ENCODE measurements at regions not wholly inside any gene's neighbourhood (a gene's known extent, or its start where the extent isn't known, plus 50 kb on each side); places are given as distances from the start of the nearest gene placed in this dataset.

DNA sequence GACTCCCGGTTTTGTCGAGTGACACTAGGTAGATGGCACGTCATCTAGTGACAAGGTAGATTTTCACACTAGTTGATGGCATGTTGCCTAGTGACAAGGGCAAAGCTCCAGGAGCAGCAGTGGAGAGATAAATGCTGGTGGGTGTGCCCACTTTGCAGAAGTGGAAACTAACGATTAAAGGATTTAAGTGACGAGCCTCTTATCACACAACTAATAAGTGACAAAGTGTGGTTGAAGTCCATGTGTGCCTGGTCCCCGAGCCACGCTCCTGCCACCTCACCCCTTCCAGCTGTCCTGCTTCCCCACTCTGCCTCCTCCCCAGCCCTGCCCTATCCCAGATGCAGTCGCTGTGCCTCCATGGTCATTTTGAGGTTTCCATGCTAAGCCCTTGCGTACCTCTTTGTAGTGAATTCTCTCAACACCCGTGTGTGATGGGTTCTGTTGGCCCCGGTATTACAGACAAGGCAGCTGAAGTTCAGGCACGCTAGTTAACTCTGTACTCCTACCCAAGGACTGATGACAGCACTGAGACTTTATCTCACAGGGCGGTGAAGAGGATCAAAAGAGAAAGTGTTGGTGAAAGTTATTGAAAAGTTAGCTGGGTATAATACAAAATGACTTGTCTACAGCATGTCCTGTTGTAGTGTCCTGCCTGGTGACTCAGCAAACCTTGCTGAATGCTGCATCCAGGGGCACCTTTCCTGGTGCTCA is 113.4 kb upstream of the GLI2 start:
- H3K4me2 ChIP-seq (ENCODE audit: insufficient read depth, low read length), result no peak overlapping the region
- H4K20me1 ChIP-seq (ENCODE audit: insufficient read depth, low read length), result no peaks in the 10 kb centered on the region
- no peaks in the 10 kb centered on the region for H3K36me3 ChIP-seq (ENCODE audit: insufficient read depth, low read length)
- peaks cover 10% of the 10 kb centered on the region for H3K4me1 ChIP-seq (ENCODE audit: insufficient read depth, low read length)
- peak; percentile 45 for DNase-seq (ENCODE audit: insufficient read length, low spot score, missing footprints)
- H3K4me3 ChIP-seq (ENCODE audit: insufficient read depth, low read length), result no peak overlapping the region
- no peaks in the 10 kb centered on the region for H3K79me2 ChIP-seq (ENCODE audit: insufficient read depth, low read length)
- H3K27ac ChIP-seq (ENCODE audit: low read depth, low read length), result no peak overlapping the region
- no peak overlapping the region for H2AFZ ChIP-seq (ENCODE audit: low read length)
- TF ChIP-seq, protein P1, sequence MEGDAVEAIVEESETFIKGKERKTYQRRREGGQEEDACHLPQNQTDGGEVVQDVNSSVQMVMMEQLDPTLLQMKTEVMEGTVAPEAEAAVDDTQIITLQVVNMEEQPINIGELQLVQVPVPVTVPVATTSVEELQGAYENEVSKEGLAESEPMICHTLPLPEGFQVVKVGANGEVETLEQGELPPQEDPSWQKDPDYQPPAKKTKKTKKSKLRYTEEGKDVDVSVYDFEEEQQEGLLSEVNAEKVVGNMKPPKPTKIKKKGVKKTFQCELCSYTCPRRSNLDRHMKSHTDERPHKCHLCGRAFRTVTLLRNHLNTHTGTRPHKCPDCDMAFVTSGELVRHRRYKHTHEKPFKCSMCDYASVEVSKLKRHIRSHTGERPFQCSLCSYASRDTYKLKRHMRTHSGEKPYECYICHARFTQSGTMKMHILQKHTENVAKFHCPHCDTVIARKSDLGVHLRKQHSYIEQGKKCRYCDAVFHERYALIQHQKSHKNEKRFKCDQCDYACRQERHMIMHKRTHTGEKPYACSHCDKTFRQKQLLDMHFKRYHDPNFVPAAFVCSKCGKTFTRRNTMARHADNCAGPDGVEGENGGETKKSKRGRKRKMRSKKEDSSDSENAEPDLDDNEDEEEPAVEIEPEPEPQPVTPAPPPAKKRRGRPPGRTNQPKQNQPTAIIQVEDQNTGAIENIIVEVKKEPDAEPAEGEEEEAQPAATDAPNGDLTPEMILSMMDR (IDR thresholded peaks at IDR 0.05; ENCODE audit: extremely low read depth, low read depth, low read length), result no peak
- H3K9me3 ChIP-seq (ENCODE audit: low read depth, low read length), result no peaks in the 10 kb centered on the region
- no peaks in the 10 kb centered on the region for H3K27me3 ChIP-seq (ENCODE audit: insufficient read depth, low read length)

DNA sequence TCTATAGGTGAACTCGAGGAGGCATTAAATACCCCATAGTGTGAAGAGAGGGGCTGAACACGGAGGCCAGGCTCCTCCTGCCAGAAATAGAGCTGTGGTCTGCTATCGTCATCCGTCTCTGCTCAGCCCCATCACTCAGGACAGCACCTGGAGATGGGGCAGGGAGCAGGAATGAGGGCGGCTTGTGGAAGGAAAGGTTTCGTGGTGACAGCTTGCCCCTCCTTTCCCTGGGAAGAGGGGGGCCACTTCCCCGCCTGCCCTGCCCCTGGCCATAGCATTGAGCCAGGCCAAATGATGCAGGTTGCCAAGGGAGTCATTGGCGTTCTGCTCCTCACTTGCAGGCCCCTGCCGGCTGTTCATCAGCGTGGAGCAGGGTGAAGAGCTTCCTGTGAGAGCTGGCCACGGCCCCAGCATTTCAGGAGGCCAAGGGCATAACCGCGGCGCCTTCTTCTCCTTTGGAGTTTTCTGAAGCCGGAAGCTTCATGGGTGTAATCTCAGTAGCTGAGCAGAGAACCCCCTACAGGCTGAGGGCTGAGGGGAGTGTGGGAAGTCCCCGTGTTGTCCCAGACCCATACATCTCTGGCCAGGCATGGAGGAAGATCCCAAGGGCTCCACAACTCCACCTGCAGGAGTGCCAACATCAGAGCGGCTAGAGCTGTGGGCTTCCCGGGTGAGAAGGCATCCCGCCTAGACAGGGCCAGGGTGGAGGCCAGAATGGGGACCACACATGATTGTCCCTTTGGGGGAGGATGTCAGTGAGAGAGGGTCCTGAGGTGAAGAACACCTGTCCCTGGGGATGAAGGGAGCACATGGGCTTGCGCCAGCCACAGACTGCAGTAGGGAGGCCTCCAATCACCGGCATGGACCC is 112.5 kb upstream of the GLI2 start:
- no peak overlapping the region for H3K4me3 ChIP-seq (ENCODE audit: insufficient read depth, low read length)
- H3K4me1 ChIP-seq (ENCODE audit: insufficient read depth, low read length), result peaks cover 10% of the 10 kb centered on the region
- no peaks in the 10 kb centered on the region for H3K9me3 ChIP-seq (ENCODE audit: low read depth, low read length)
- H4K20me1 ChIP-seq (ENCODE audit: insufficient read depth, low read length), result no peaks in the 10 kb centered on the region
- no peak overlapping the region for H2AFZ ChIP-seq (ENCODE audit: low read length)
- H3K36me3 ChIP-seq (ENCODE audit: insufficient read depth, low read length), result no peaks in the 10 kb centered on the region
- TF ChIP-seq, protein P1 (IDR thresholded peaks at IDR 0.05; ENCODE audit: extremely low read depth, low read depth, low read length), result no peak
- H3K27ac ChIP-seq (ENCODE audit: low read depth, low read length), result no peak overlapping the region
- DNase-seq (ENCODE audit: insufficient read length, low spot score, missing footprints), result peak; percentile 31
- H3K4me2 ChIP-seq (ENCODE audit: insufficient read depth, low read length), result no peak overlapping the region
- no peaks in the 10 kb centered on the region for H3K27me3 ChIP-seq (ENCODE audit: insufficient read depth, low read length)
- H3K79me2 ChIP-seq (ENCODE audit: insufficient read depth, low read length), result no peaks in the 10 kb centered on the region

DNA sequence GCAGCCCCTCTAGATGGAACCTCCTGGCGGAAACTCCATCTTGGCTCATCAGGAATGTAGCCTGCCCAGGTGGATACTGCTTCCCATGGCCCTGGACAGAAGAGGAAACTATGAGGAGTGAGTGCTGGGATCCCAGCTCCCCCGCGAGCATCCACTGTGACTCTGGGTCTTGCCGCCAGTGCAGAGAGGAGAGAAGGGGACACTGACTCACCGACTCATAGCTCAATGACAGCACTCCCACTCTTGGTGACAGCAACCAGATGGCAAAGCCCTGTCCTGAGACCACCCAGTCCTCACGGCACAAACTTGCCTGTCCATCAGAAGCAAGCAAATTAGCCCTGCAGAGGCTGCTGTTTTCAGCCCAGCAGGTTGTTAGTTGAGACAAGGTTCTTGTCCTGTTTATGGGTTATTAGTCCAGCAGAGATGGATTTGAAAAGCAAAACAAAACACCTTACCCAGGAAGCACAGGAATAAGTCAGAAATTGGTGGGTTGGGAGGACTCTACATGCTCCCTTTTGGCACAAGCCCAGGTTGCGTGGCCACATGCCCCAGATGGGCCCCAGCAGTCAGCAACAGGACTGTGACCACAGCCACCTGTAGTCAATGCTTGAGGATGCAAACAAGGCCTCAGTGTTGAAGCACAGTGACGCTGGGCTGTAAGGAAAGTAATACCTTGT is 111.5 kb upstream of the GLI2 start:
- TF ChIP-seq, protein P1 (IDR thresholded peaks at IDR 0.05; ENCODE audit: extremely low read depth, low read depth, low read length), result no peak
- H3K36me3 ChIP-seq (ENCODE audit: insufficient read depth, low read length), result no peaks in the 10 kb centered on the region
- H3K27ac ChIP-seq (ENCODE audit: low read depth, low read length), result no peak overlapping the region
- no peak overlapping the region for H3K4me3 ChIP-seq (ENCODE audit: insufficient read depth, low read length)
- H3K4me2 ChIP-seq (ENCODE audit: insufficient read depth, low read length), result no peak overlapping the region
- H4K20me1 ChIP-seq (ENCODE audit: insufficient read depth, low read length), result no peaks in the 10 kb centered on the region
- H3K79me2 ChIP-seq (ENCODE audit: insufficient read depth, low read length), result no peaks in the 10 kb centered on the region
- H2AFZ ChIP-seq (ENCODE audit: low read length), result no peak overlapping the region
- H3K4me1 ChIP-seq (ENCODE audit: insufficient read depth, low read length), result peaks cover 10% of the 10 kb centered on the region
- H3K9me3 ChIP-seq (ENCODE audit: low read depth, low read length), result no peaks in the 10 kb centered on the region
- H3K27me3 ChIP-seq (ENCODE audit: insufficient read depth, low read length), result no peaks in the 10 kb centered on the region
- peak; percentile 54 for DNase-seq (ENCODE audit: insufficient read length, low spot score, missing footprints)
